ENCODE measurements at regions not wholly inside any gene's neighbourhood (a gene's known extent, or its start where the extent isn't known, plus 50 kb on each side); places are given as distances from the start of the nearest gene placed in this dataset.

DNA sequence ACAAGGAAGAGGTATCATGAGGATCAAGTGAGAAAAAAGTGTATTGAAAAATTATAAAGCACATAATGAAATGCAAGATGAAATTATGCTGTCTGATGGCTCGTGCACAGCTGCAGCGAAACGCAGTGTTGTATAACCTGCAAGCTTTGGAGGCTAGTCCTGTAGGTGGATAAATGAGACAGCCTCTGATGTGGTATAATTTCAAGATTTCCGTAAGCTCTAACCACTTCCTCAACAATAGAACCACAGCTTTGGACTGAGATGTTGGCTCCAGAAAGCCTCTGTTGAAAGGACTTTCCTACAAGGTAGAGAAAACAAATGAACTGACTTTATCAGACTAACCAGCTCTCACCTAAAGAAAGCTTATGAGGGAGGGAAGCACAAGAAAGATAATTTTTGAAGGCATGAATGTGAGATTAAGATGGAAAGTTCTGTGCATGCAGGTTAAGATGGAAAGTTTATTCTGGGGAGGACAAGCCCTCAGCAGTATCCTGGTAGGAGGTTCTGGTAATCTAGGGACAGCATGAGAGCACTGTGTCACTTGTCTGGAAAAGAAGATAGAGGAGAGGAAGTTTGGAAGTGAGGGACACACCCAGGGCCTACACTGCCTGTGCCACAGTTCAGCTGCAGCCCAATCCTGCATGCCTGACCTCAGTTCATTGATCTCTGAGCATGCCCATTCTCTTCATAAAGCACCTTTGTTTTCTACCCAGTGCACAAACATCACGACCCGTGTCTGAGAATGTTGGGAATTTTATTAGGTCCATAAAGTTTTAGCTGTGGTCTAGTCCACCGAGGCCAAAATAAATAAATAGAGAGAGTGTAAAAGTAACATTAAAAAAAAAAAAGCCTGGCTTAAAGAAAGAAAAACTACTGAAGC lies 161.5 kb upstream of the SFRP2 start:
- Mint-ChIP-seq H3K4me3 (ENCODE audit: unreplicated experiment) (no peak overlapping the region), H3K9me3 (ENCODE audit: unreplicated experiment) (peaks cover 2% of the 10 kb centered on the region), H3K36me3 (ENCODE audit: low read depth, unreplicated experiment) (no peaks in the 10 kb centered on the region), H3K4me1 (ENCODE audit: low read depth, unreplicated experiment) (peaks cover 7% of the 10 kb centered on the region), H3K27ac (ENCODE audit: unreplicated experiment) (no peak overlapping the region), H3K27me3 (ENCODE audit: low read depth, unreplicated experiment) (no peaks in the 10 kb centered on the region)
- FAIRE-seq, result no peak
- H3K9ac ChIP-seq (ENCODE audit: low read length), result no peak overlapping the region
- DNase-seq (ENCODE audit: low read depth), result peak; percentile 20
- no peaks in the 10 kb centered on the region for H3K27me3 ChIP-seq (ENCODE audit: insufficient read depth, low read length)
- no peaks in the 10 kb centered on the region for H3K36me3 ChIP-seq (ENCODE audit: insufficient read depth, low read length)
- no peaks in the 10 kb centered on the region for H3K9me3 ChIP-seq (ENCODE audit: insufficient read depth, low read depth, low read length)
- no peak for TF ChIP-seq EZH2 (IDR thresholded peaks at IDR 0.05; ENCODE audit: insufficient read depth, low read length)
- TF ChIP-seq, protein P1, sequence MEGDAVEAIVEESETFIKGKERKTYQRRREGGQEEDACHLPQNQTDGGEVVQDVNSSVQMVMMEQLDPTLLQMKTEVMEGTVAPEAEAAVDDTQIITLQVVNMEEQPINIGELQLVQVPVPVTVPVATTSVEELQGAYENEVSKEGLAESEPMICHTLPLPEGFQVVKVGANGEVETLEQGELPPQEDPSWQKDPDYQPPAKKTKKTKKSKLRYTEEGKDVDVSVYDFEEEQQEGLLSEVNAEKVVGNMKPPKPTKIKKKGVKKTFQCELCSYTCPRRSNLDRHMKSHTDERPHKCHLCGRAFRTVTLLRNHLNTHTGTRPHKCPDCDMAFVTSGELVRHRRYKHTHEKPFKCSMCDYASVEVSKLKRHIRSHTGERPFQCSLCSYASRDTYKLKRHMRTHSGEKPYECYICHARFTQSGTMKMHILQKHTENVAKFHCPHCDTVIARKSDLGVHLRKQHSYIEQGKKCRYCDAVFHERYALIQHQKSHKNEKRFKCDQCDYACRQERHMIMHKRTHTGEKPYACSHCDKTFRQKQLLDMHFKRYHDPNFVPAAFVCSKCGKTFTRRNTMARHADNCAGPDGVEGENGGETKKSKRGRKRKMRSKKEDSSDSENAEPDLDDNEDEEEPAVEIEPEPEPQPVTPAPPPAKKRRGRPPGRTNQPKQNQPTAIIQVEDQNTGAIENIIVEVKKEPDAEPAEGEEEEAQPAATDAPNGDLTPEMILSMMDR (IDR thresholded peaks at IDR 0.05; ENCODE audit: insufficient read depth, low read depth, low read length), result no peak
- peaks cover 12% of the 10 kb centered on the region for H3K4me1 ChIP-seq (ENCODE audit: insufficient read depth, low read length)
- no peaks in the 10 kb centered on the region for H4K20me1 ChIP-seq (ENCODE audit: insufficient read depth, low read length)
- no peaks in the 10 kb centered on the region for H3K79me2 ChIP-seq (ENCODE audit: insufficient read depth, low read length)
- peak overlapping the region; percentile 8 for H2AFZ ChIP-seq (ENCODE audit: low read depth, low read length)
- H3K27ac ChIP-seq (ENCODE audit: low read depth, low read length), result peak overlapping the region; percentile 40
- H3K4me3 ChIP-seq (ENCODE audit: insufficient read depth, low read depth, low read length), result no peak overlapping the region
- peak overlapping the region; percentile 36 for H3K4me2 ChIP-seq (ENCODE audit: low read length)

GRCh38 chr4:153948041-153948440 lies 159.2 kb upstream of the SFRP2 start:
- no peak for TF ChIP-seq EZH2 (IDR thresholded peaks at IDR 0.05; ENCODE audit: insufficient read depth, low read length)
- TF ChIP-seq, protein P1 (IDR thresholded peaks at IDR 0.05; ENCODE audit: insufficient read depth, low read depth, low read length), result no peak
- H3K79me2 ChIP-seq (ENCODE audit: insufficient read depth, low read length), result no peaks in the 10 kb centered on the region
- H3K9ac ChIP-seq (ENCODE audit: low read length), result no peak overlapping the region
- H3K9me3 Mint-ChIP-seq (ENCODE audit: unreplicated experiment), result peaks cover 7% of the 10 kb centered on the region
- H4K20me1 ChIP-seq (ENCODE audit: insufficient read depth, low read length), result no peaks in the 10 kb centered on the region
- no peak overlapping the region for H3K27ac ChIP-seq (ENCODE audit: low read depth, low read length)
- no peak overlapping the region for H3K4me2 ChIP-seq (ENCODE audit: low read length)
- H3K27ac Mint-ChIP-seq (ENCODE audit: unreplicated experiment), result no peak overlapping the region
- H3K4me3 Mint-ChIP-seq (ENCODE audit: unreplicated experiment), result no peak overlapping the region
- H3K27me3 Mint-ChIP-seq (ENCODE audit: low read depth, unreplicated experiment), result no peaks in the 10 kb centered on the region
- H3K36me3 ChIP-seq (ENCODE audit: insufficient read depth, low read length), result no peaks in the 10 kb centered on the region
- FAIRE-seq (no peak), DNase-seq (ENCODE audit: low read depth) (no peak)
- no peaks in the 10 kb centered on the region for H3K9me3 ChIP-seq (ENCODE audit: insufficient read depth, low read depth, low read length)
- H3K4me1 Mint-ChIP-seq (ENCODE audit: low read depth, unreplicated experiment), result peaks cover 7% of the 10 kb centered on the region
- no peak overlapping the region for H3K4me3 ChIP-seq (ENCODE audit: insufficient read depth, low read depth, low read length)
- H2AFZ ChIP-seq (ENCODE audit: low read depth, low read length), result no peak overlapping the region
- peaks cover 12% of the 10 kb centered on the region for H3K4me1 ChIP-seq (ENCODE audit: insufficient read depth, low read length)
- H3K27me3 ChIP-seq (ENCODE audit: insufficient read depth, low read length), result no peaks in the 10 kb centered on the region
- H3K36me3 Mint-ChIP-seq (ENCODE audit: low read depth, unreplicated experiment), result no peaks in the 10 kb centered on the region

DNA sequence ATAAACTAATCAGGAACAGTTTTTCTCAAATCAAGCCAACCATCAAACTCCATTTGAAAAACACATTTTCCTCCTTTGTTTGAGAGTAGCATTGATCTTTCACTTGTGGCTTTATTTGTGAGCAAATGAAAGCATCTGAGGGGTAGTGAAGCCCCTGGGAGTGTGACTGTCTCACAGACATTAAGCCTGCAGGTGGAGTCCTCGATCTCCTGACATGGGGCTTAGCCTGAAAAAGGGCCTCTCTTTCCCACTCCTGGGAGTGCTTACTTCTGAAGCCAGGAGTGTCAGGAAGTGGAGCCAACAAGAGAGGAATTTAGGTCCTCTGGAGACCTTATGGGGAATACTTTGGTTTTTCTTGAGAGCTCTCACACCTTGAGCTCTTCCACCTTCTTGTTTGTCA lies 158.2 kb upstream of the SFRP2 start:
- Histone ChIP-seq H3K4me1 (ENCODE audit: insufficient read depth, low read length) (peaks cover 12% of the 10 kb centered on the region), H3K4me2 (ENCODE audit: low read length) (no peak overlapping the region), H3K9ac (ENCODE audit: low read length) (no peak overlapping the region), H3K36me3 (ENCODE audit: insufficient read depth, low read length) (no peaks in the 10 kb centered on the region), H3K27ac (ENCODE audit: low read depth, low read length) (no peak overlapping the region), H3K27me3 (ENCODE audit: insufficient read depth, low read length) (no peaks in the 10 kb centered on the region), H3K79me2 (ENCODE audit: insufficient read depth, low read length) (no peaks in the 10 kb centered on the region), H3K4me3 (ENCODE audit: insufficient read depth, low read depth, low read length) (no peak overlapping the region), H4K20me1 (ENCODE audit: insufficient read depth, low read length) (no peaks in the 10 kb centered on the region), H3K9me3 (ENCODE audit: insufficient read depth, low read depth, low read length) (no peaks in the 10 kb centered on the region), H2AFZ (ENCODE audit: low read depth, low read length) (no peak overlapping the region)
- Mint-ChIP-seq H3K4me1 (ENCODE audit: low read depth, unreplicated experiment) (peaks cover 7% of the 10 kb centered on the region), H3K4me3 (ENCODE audit: unreplicated experiment) (no peak overlapping the region), H3K36me3 (ENCODE audit: low read depth, unreplicated experiment) (no peaks in the 10 kb centered on the region), H3K27me3 (ENCODE audit: low read depth, unreplicated experiment) (no peaks in the 10 kb centered on the region), H3K9me3 (ENCODE audit: unreplicated experiment) (peaks cover 6% of the 10 kb centered on the region), H3K27ac (ENCODE audit: unreplicated experiment) (no peak overlapping the region)
- TF ChIP-seq EZH2 (IDR thresholded peaks at IDR 0.05; ENCODE audit: insufficient read depth, low read length), result no peak
- TF ChIP-seq, protein P1 (IDR thresholded peaks at IDR 0.05; ENCODE audit: insufficient read depth, low read depth, low read length), result no peak
- DNase-seq (ENCODE audit: low read depth), result no peak
- FAIRE-seq, result no peak
